ENCODE measurements at regions not wholly inside any gene's neighbourhood (a gene's known extent, or its start where the extent isn't known, plus 50 kb on each side); places are given as distances from the start of the nearest gene placed in this dataset.

DNA sequence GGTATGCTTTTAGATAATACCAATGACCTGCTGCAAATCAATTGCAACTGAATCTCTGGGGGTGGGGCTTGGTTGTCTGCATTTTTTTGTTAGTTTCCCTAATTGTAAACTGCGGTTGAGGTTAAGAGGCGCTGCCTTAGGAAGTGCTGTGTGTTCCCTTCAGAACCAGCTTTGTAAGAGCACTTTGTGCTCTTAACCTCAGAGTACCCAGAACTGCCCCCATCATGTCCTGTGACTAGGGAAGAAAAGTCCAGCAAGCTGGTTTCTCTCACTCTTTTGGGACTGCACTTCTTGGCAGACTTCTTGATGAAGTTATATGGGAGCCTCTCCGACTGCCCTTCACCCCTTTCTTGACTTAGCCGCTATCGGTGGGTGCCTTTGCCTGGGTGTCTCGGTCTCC lies 245.5 kb upstream of the CXCR4 start:
- DNase-seq: no peak

GRCh38 chr2:136362676-136363390 lies 244.9 kb upstream of the CXCR4 start:
- no peak for DNase-seq

- no peak for DNase-seq
These were observed 243.6 kb upstream of the CXCR4 start for GRCh38 chr2:136361521-136361920.

GRCh38 chr2:136360790-136361189 lies 242.8 kb upstream of the CXCR4 start:
- DNase-seq: no peak

- no peak for DNase-seq
These were observed 241.4 kb upstream of the CXCR4 start for GRCh38 chr2:136359121-136359965.

GRCh38 chr2:136358576-136358975 lies 240.6 kb upstream of the CXCR4 start:
- DNase-seq: no peak

GRCh38 chr2:136357007-136357380 lies 239.0 kb upstream of the CXCR4 start:
- DNase-seq: no peak

- DNase-seq: no peak
These were observed 238.4 kb upstream of the CXCR4 start for GRCh38 chr2:136356125-136357006.

- no peak for DNase-seq
These were observed 233.7 kb upstream of the CXCR4 start for GRCh38 chr2:136351684-136352083.

- no peak for DNase-seq
These were observed 230.0 kb upstream of the CXCR4 start for GRCh38 chr2:136347981-136348380.

GRCh38 chr2:136344339-136344738 lies 226.4 kb upstream of the CXCR4 start:
- DNase-seq: no peak

GRCh38 chr2:136342138-136342537 lies 224.2 kb upstream of the CXCR4 start:
- DNase-seq: no peak

GRCh38 chr2:136334967-136335366 lies 217.0 kb upstream of the CXCR4 start:
- no peak for DNase-seq

DNA sequence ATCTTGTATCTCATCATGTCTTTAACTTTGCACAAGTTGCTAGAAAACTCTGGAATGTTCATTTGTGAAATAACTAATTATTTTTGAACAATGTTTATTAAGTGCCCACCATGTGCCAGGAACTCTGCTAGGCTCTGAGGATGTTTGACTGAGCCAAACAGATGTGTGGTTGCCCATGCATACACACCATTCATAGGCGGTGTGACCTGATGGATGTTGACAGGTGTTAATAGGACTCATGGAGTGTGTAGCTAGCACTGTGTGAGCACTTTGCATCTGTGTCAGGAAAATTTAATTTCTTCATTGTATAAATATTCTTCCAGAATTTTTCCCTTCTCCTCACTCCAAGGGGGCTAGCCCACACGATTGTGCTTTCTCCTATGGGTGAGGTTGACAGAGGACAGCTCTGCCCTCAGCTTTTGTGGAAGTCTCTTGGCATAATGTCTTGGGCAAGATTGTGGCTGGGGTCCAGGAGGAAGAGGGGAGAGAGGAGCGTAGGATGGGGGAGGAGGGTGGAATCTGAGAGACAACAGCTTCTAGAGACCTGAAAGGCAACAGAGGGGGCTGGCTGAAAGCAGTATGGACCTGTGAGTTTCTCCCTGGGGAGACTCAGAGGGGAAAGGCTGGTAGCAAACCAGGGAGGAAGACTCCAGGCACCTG lies 214.6 kb upstream of the CXCR4 start:
- no peak for DNase-seq

DNA sequence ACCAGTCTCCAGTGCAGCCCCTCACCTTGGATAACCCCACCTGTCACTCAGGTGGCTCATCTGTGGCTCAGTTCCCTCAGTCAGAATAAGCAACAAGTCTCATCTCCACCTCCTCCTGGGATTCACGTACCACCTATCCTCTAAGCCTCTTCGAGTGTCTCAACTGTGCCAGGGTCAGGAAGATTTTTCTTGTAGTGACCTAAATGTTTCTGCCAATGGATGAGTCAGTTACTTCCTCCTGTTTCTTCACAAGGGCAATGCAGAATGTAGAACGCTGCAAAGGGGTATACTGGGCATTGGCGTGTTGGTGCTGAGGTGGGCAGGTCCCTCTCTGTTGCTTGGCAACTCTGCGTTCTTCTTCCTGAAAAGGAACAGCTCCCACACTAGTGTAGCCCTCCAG lies 213.3 kb upstream of the CXCR4 start:
- DNase-seq: no peak

GRCh38 chr2:136328207-136328795 lies 210.4 kb upstream of the CXCR4 start:
- DNase-seq: no peak

GRCh38 chr2:136327162-136327852 lies 209.4 kb upstream of the CXCR4 start:
- peak; percentile 64 to 65 for DNase-seq

DNA sequence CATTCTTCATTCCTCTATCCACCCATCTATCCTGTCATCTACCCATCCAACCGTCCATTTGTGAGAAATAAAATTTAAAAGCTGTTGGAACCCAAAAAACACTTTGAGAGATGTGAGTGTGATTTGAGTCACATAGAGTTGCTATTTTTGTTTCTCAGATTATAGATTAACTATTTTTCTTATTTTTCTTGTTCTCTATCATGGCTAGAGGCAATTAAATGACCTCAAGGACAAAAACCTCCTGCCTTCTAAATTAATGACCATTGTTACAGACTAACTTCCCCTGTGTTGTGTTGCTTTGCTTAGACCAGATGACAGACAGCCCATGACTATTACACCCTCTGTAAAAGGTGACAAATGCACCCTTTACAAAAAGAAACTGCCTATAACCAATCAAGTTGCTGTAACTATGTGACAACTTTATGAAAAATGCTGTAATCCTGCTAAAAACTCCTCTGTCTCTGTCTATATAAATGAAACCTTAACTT lies 207.9 kb upstream of the CXCR4 start:
- no peak for DNase-seq

DNA sequence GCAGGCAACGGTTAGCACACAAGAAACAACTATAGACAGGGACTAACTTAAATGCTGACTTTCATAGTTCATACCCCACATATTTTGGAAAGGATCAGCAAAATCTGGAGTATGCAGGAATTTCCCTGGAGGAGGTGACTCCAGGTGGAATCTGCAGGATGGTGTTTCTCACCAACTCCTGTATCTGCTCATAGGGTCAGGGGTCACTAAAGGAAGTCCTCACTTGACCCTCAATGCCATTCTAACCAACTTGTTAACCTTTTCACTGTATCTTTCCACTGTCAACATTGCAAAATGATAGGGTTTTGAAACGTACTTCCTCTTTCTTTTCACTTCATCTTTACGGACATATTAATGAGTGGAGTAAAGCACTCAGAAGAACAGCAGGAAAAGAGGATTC lies 207.0 kb upstream of the CXCR4 start:
- no peak for DNase-seq

GRCh38 chr2:136323935-136324334 lies 206.0 kb upstream of the CXCR4 start:
- DNase-seq: no peak

GRCh38 chr2:136323195-136323594 lies 205.2 kb upstream of the CXCR4 start:
- DNase-seq: no peak

DNA sequence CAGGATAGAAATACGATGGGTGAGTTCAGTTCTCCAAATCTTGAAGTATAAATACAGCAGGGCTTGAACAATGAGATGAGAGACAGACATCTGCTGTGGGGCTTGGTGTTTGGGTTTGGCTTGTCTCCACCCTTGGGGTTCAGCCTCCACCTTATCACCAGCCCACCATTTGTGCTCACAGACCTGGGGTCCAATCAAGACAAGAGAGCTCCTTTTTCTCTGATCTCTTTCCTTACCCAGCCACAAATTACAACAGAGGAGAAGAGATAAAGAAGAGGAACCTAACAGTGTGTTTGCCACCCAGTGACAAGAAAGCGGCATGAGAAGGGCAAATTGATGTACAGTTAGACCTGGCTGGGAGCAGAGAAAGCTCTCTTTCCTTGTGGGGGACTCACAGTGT lies 204.5 kb upstream of the CXCR4 start:
- no peak for DNase-seq
